PC-3 (cell line): ENCODE measurements at regions not wholly inside any gene's neighbourhood (a gene's known extent, or its start where the extent isn't known, plus 50 kb on each side); places are given as distances from the start of the nearest gene placed in this dataset.

Experiments used
- ATAC-seq: fragments of 200-7000 bp; cut with Tn5 transposase; 2 replicates; pipeline ENCODE4 v1.9.1; 2020; ENCODE audit warnings: mild to moderate bottlenecking, moderate library complexity
- BruUV-seq: library from RNA; stranded (reverse); fragments of 400-500 nt; replicated peaks from 2 replicates; lab custom pipeline; 2021; lab: Mats Ljungman, UMichigan
- CTCF ChIA-PET: fragments of 300-600 bp; sonication (Branson Sonifier 250); formaldehyde crosslinking; loops from one replicate; lab custom pipeline; 2022; ENCODE audit warnings: antibody characterized with exemption; lab: Charles Lee
- POLR2A ChIA-PET: fragments of 300-600 bp; sonication (Branson Sonifier 250); formaldehyde crosslinking; loops from one replicate; lab custom pipeline; 2022; ENCODE audit warnings: antibody characterized with exemption; ENCODE audit not compliant: unreplicated experiment; lab: Charles Lee
- DNase-seq: peaks from one replicate; pipeline ENCODE4 v3.0.0-alpha.2; 2015
- H2AFZ ChIP-seq: fragments of 300-600 bp; sonication (generic); 2 replicates; pipeline ENCODE4 v1.6.0; 2016; ENCODE audit warnings: antibody characterized with exemption, low read length
- H3F3A ChIP-seq: fragments of 300-600 bp; sonication (generic); one replicate; pipeline ENCODE4 v1.6.0; 2017; ENCODE audit warnings: antibody characterized with exemption, low read length, control low read depth, mild to moderate bottlenecking; ENCODE audit not compliant: unreplicated experiment
- H3K27ac ChIP-seq: fragments of 300-600 bp; sonication (generic); 2 replicates; pipeline ENCODE4 v1.5.1; 2016; ENCODE audit warnings: mild to moderate bottlenecking, low read length
- H3K27me3 ChIP-seq: fragments of 300-600 bp; sonication (generic); 2 replicates; pipeline ENCODE4 v1.6.1; 2016; ENCODE audit warnings: low read length, mixed read lengths
- H3K36me3 ChIP-seq: fragments of 300-600 bp; sonication (generic); 2 replicates; pipeline ENCODE4 v1.6.1; 2016; ENCODE audit warnings: low read depth, mixed run types, low read length, mixed read lengths
- H3K4me1 ChIP-seq: fragments of 300-600 bp; sonication (generic); 2 replicates; pipeline ENCODE4 v1.5.1; 2016; ENCODE audit warnings: low read length; ENCODE audit not compliant: insufficient read depth
- H3K4me2 ChIP-seq: fragments of 300-600 bp; sonication (generic); 2 replicates; pipeline ENCODE4 v1.6.0; 2016; ENCODE audit warnings: low read length
- H3K4me3 ChIP-seq: fragments of 300-600 bp; sonication (generic); 2 replicates; pipeline ENCODE4 v1.5.1; 2016; ENCODE audit warnings: mild to moderate bottlenecking, low read length, mixed read lengths
- H3K79me2 ChIP-seq: fragments of 300-600 bp; sonication (generic); 2 replicates; pipeline ENCODE4 v1.6.1; 2017; ENCODE audit warnings: low read length, mixed read lengths
- H3K9ac ChIP-seq: fragments of 300-600 bp; sonication (generic); 2 replicates; pipeline ENCODE4 v1.6.0; 2016; ENCODE audit warnings: mild to moderate bottlenecking, low read length
- H3K9me2 ChIP-seq: fragments of 300-600 bp; sonication (generic); replicated peaks from 2 replicates; pipeline ENCODE4 v1.6.1; 2016; ENCODE audit warnings: mixed run types, low read length, mixed read lengths
- H3K9me3 ChIP-seq: fragments of 300-600 bp; sonication (generic); 2 replicates; pipeline ENCODE4 v1.6.1; 2016; ENCODE audit warnings: low read length, mixed read lengths
- H4K20me1 ChIP-seq: fragments of 300-600 bp; sonication (generic); 2 replicates; pipeline ENCODE4 v1.6.1; 2016; ENCODE audit warnings: low read length, mixed read lengths
- EZH2 ChIP-seq: fragments of 300-600 bp; sonication (generic); IDR thresholded peaks from one replicate; pipeline ENCODE4 v1.6.1; 2017; ENCODE audit warnings: antibody characterized with exemption, mild to moderate bottlenecking, low read length; ENCODE audit not compliant: unreplicated experiment
- EZH2phosphoT487 ChIP-seq: fragments of 300-600 bp; sonication (generic); IDR thresholded peaks from 2 replicates; pipeline ENCODE4 v1.6.1; 2018; ENCODE audit warnings: mild to moderate bottlenecking, antibody characterized with exemption, low read length, borderline replicate concordance
- intact Hi-C: fragments of 100-400 bp; cut with micrococcal nuclease; formaldehyde crosslinking; loops from 2 replicates; pipeline ENCODE4 v1.9.0; 2023
- TF ChIP-seq, protein P1 (sequence below): fragments of 300-600 bp; sonication (generic); conservative IDR thresholded peaks from 2 replicates; pipeline ENCODE4 v1.5.1; 2017; ENCODE audit warnings: antibody characterized with exemption, low read depth, mild to moderate bottlenecking, low read length

- H4K20me1 ChIP-seq: no peaks in the 10 kb centered on the region
- peaks cover 13% of the 10 kb centered on the region for H3K27me3 ChIP-seq
- no peak overlapping the region for H3K4me2 ChIP-seq
- H3K9ac ChIP-seq: no peak overlapping the region
- no peak for ATAC-seq
- H3F3A ChIP-seq: no peaks in the 10 kb centered on the region
- H3K9me2 ChIP-seq: no peaks in the 10 kb centered on the region
- no TSS peak for BruUV-seq
- no peak for DNase-seq
- intact Hi-C loops: no loop called here
- H3K4me3 ChIP-seq: no peak overlapping the region
- H2AFZ ChIP-seq: no peak overlapping the region
- no peaks in the 10 kb centered on the region for H3K79me2 ChIP-seq
- ChIA-PET POLR2A (no interaction called here), CTCF (no interaction called here)
- H3K36me3 ChIP-seq: no peaks in the 10 kb centered on the region
- H3K27ac ChIP-seq: no peak overlapping the region
- TF ChIP-seq EZH2phosphoT487 (no peak), EZH2 (no peak)
- TF ChIP-seq, protein P1, sequence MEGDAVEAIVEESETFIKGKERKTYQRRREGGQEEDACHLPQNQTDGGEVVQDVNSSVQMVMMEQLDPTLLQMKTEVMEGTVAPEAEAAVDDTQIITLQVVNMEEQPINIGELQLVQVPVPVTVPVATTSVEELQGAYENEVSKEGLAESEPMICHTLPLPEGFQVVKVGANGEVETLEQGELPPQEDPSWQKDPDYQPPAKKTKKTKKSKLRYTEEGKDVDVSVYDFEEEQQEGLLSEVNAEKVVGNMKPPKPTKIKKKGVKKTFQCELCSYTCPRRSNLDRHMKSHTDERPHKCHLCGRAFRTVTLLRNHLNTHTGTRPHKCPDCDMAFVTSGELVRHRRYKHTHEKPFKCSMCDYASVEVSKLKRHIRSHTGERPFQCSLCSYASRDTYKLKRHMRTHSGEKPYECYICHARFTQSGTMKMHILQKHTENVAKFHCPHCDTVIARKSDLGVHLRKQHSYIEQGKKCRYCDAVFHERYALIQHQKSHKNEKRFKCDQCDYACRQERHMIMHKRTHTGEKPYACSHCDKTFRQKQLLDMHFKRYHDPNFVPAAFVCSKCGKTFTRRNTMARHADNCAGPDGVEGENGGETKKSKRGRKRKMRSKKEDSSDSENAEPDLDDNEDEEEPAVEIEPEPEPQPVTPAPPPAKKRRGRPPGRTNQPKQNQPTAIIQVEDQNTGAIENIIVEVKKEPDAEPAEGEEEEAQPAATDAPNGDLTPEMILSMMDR: no peak
- no peaks in the 10 kb centered on the region for H3K4me1 ChIP-seq
- H3K9me3 ChIP-seq: no peaks in the 10 kb centered on the region
Measured at GRCh38 chr2:2527148-2527547, 196.1 kb upstream of the MYT1L start.

DNA sequence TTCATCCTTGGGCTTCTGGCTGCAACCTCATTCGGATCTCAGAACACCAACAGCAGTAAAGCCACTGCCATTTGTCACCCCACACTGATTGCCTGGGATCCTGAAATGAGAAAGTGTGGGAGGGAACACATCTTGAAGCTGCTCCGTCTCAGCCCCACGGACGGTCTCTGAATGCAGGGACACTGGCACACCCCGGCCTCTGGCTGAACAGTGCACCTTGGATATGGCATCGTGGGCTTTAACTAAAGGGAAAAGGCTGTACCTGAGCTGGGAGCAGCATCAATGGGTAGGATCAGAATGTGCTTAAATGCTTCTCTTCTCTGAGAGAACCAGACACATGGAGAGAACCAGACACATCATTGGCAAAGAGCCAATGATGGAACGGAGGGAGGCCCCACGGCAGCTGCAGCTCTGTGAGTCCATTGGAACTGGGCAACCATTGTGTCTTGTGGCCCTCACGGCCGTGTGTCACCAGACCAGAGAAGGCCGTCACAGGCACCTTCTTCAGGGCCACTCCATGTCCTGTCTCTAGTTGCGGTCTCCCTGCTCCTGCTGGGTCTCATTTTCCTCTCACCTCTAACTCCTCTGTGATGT lies 193.4 kb upstream of the MYT1L start:
- ATAC-seq (no peak), DNase-seq (no peak)
- ChIA-PET POLR2A (no interaction called here), CTCF (no interaction called here)
- Histone ChIP-seq H3K27ac (no peak overlapping the region), H3K9ac (no peak overlapping the region), H4K20me1 (no peaks in the 10 kb centered on the region), H3K9me3 (no peaks in the 10 kb centered on the region), H3K4me1 (no peaks in the 10 kb centered on the region), H3K36me3 (no peaks in the 10 kb centered on the region), H2AFZ (no peak overlapping the region), H3K9me2 (no peaks in the 10 kb centered on the region), H3K27me3 (peaks cover 24% of the 10 kb centered on the region), H3F3A (no peaks in the 10 kb centered on the region), H3K4me3 (no peak overlapping the region), H3K4me2 (no peak overlapping the region), H3K79me2 (no peaks in the 10 kb centered on the region)
- intact Hi-C loops: no loop called here
- TF ChIP-seq, protein P1: no peak
- TF ChIP-seq EZH2 (no peak), EZH2phosphoT487 (no peak)
- no TSS peak for BruUV-seq

DNA sequence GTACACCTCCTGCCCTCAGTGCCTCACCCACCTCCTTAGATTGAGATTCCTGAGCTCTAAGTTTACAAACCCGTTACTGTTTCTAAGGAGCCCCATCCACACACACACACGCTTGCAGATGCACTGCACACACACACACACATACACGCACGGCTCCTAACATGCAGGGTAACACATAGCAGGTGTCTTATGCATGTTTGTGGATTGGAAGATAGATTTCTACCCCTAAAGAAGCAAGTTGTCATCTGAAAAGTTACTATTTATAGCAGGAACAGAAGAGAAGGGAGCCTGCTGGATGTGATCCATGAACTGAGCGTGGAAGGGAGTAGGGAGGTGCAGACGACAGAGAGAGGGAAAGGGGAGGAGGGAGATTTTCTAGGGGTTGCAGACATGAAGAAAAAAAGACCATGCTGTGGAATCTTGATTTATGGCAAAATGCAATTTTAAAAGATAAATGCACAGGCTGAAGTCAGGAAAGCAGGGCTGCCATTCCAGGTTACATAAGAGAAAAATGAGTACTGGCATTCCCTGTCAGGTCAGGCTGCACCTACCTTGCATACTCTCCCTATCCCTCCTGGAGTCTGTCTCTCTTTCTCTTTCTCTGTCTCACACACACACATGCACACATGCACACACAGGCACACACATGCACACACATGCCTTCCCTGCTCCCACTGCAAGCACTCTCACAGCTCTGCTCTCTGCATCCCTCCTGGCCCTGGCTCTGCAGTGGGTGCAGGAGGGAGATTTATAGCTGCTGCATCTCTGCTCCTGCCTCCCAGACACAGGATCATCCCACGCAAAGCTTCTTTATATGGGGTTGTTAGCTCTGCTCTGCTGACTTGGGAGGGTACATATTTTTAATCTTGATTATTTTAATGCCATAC lies 192.6 kb upstream of the MYT1L start:
- TF ChIP-seq, protein P1: no peak
- TF ChIP-seq EZH2: no peak
- TF ChIP-seq EZH2phosphoT487: no peak

More for the DNA sequence above, 192.6 kb upstream of the MYT1L start:
- ATAC-seq: no peak
- ChIA-PET CTCF (no interaction called here), POLR2A (no interaction called here)
- Histone ChIP-seq H3K4me2 (no peak overlapping the region), H4K20me1 (no peaks in the 10 kb centered on the region), H3K36me3 (no peaks in the 10 kb centered on the region), H3K79me2 (no peaks in the 10 kb centered on the region), H3K4me1 (no peaks in the 10 kb centered on the region), H3K9me3 (no peaks in the 10 kb centered on the region), H3K27me3 (peaks cover 31% of the 10 kb centered on the region), H2AFZ (no peak overlapping the region), H3K27ac (no peak overlapping the region), H3K9me2 (no peaks in the 10 kb centered on the region), H3K4me3 (no peak overlapping the region), H3F3A (no peaks in the 10 kb centered on the region), H3K9ac (no peak overlapping the region)
- DNase-seq: no peak
- no TSS peak for BruUV-seq
- intact Hi-C loops: no loop called here
